Type B pancreatic cell (in vitro differentiated cells): ENCODE measurements at regions not wholly inside any gene's neighbourhood (a gene's known extent, or its start where the extent isn't known, plus 50 kb on each side); places are given as distances from the start of the nearest gene placed in this dataset.

Experiments used
- DNase-seq: peaks from one replicate; pipeline ENCODE4 v3.0.0; 2021; ENCODE audit warnings: mixed read lengths; ENCODE audit not compliant: unreplicated experiment; ENCODE audit errors: extremely low spot score
- H3K27ac Mint-ChIP-seq: 2 replicates; pipeline ENCODE4 v1.8.0; 2021; ENCODE audit warnings: mild to moderate bottlenecking, mixed read lengths
- H3K27me3 Mint-ChIP-seq: 2 replicates; pipeline ENCODE4 v1.8.0; 2021; ENCODE audit warnings: mixed read lengths
- H3K36me3 Mint-ChIP-seq: 2 replicates; pipeline ENCODE4 v1.8.0; 2021; ENCODE audit warnings: mixed read lengths
- H3K4me1 Mint-ChIP-seq: one replicate; pipeline ENCODE4 v1.8.0; 2021; ENCODE audit warnings: mixed read lengths; ENCODE audit not compliant: unreplicated experiment
- H3K4me3 Mint-ChIP-seq: 2 replicates; pipeline ENCODE4 v1.8.0; 2021; ENCODE audit warnings: mild to moderate bottlenecking, mixed read lengths
- H3K9me3 Mint-ChIP-seq: 2 replicates; pipeline ENCODE4 v1.8.0; 2021; ENCODE audit warnings: mixed read lengths
- CTCF ChIP-seq: fragments of 200-600 bp; sonication (generic); conservative IDR thresholded peaks from 2 replicates; pipeline ENCODE4 v1.5.0; 2021; ENCODE audit warnings: antibody characterized with exemption, mild to moderate bottlenecking

- Mint-ChIP-seq H3K4me1 (no peaks in the 10 kb centered on the region), H3K27me3 (no peaks in the 10 kb centered on the region), H3K27ac (no peak overlapping the region), H3K4me3 (no peak overlapping the region), H3K36me3 (no peaks in the 10 kb centered on the region), H3K9me3 (no peaks in the 10 kb centered on the region)
- no peak for DNase-seq
- no peak for TF ChIP-seq CTCF
Observed at GRCh38 chr16:17014484-17015121, 456.2 kb downstream of the XYLT1 start.

GRCh38 chr16:17015702-17016101, 455.1 kb downstream of the XYLT1 start:
- Mint-ChIP-seq H3K27me3 (no peaks in the 10 kb centered on the region), H3K27ac (no peak overlapping the region), H3K4me3 (no peak overlapping the region), H3K4me1 (no peaks in the 10 kb centered on the region), H3K36me3 (no peaks in the 10 kb centered on the region), H3K9me3 (no peaks in the 10 kb centered on the region)
- DNase-seq: no peak
- TF ChIP-seq CTCF: no peak

GRCh38 chr16:17017442-17017841, 453.3 kb downstream of the XYLT1 start:
- H3K9me3 Mint-ChIP-seq: no peaks in the 10 kb centered on the region
- TF ChIP-seq CTCF: no peak
- H3K4me3 Mint-ChIP-seq: no peak overlapping the region
- no peak for DNase-seq
- H3K4me1 Mint-ChIP-seq: no peaks in the 10 kb centered on the region
- H3K27ac Mint-ChIP-seq: no peak overlapping the region
- no peaks in the 10 kb centered on the region for H3K36me3 Mint-ChIP-seq
- H3K27me3 Mint-ChIP-seq: no peaks in the 10 kb centered on the region

- H3K27me3 Mint-ChIP-seq: no peaks in the 10 kb centered on the region
- H3K27ac Mint-ChIP-seq: peak overlapping the region; percentile 42
- no peak for TF ChIP-seq CTCF
- no peak overlapping the region for H3K4me3 Mint-ChIP-seq
- no peaks in the 10 kb centered on the region for H3K9me3 Mint-ChIP-seq
- no peaks in the 10 kb centered on the region for H3K4me1 Mint-ChIP-seq
- no peak for DNase-seq
- H3K36me3 Mint-ChIP-seq: no peaks in the 10 kb centered on the region
Observed at GRCh38 chr16:17018585-17018939, 452.2 kb downstream of the XYLT1 start.

- Mint-ChIP-seq H3K27ac (no peak overlapping the region), H3K4me3 (no peak overlapping the region), H3K4me1 (no peaks in the 10 kb centered on the region), H3K36me3 (no peaks in the 10 kb centered on the region), H3K9me3 (no peaks in the 10 kb centered on the region), H3K27me3 (no peaks in the 10 kb centered on the region)
- no peak for DNase-seq
- no peak for TF ChIP-seq CTCF
Observed at GRCh38 chr16:17019366-17019765, 451.4 kb downstream of the XYLT1 start.

- no peak for TF ChIP-seq CTCF
- Mint-ChIP-seq H3K4me3 (no peak overlapping the region), H3K9me3 (no peaks in the 10 kb centered on the region), H3K4me1 (no peaks in the 10 kb centered on the region), H3K36me3 (no peaks in the 10 kb centered on the region), H3K27me3 (no peaks in the 10 kb centered on the region), H3K27ac (no peak overlapping the region)
- no peak for DNase-seq
Observed at GRCh38 chr16:17023606-17024005, 447.2 kb downstream of the XYLT1 start.
